ENCODE measurements at regions not wholly inside any gene's neighbourhood (a gene's known extent, or its start where the extent isn't known, plus 50 kb on each side); places are given as distances from the start of the nearest gene placed in this dataset.

DNA sequence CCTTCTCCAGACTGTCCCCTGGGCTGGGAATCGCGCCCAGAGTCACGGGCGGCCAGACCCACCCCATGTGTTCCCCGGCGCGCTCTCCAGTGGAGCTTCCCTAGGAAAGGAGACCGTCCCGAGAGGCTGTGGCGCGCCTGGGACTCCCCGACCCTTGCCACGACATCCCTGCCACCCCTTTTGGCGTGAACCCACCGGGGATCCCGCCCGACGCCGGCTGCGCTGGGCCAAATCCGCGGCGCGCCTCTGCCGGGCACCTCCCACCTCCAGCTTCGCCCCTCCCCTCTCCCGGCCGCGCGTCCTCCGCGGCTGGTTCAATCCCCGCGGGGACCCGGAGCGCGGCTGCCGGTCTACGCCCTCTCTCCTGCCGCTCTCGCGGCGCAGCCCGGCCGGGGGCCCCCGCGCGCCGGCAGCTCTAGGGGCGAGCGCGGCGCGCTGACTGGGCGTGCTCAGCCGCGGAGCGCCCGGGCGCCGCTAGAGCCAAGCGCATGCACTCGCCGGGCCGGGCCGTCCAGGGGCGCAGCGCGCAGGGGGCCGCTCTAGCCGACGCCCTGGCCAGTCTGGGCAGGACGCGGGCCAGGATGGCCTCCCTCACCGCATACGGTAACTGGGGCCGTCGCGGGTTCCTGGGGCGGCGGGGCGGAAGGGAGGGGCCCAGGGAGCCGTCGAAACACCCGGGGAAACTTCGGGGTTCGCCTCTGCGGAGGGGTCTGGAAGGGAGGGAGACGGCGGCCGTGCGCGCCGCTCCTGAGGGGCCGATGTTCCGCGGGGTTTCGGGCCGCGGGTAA lies 77.4 kb upstream of the ANO4 start:
- H3K4me3 ChIP-seq (ENCODE audit: low read length): no peak overlapping the region
- Mint-ChIP-seq H3K4me3 (no peak overlapping the region), H3K27ac (no peak overlapping the region), H3K9me3 (peaks cover 0 to 4% (median 0%) of the 10 kb centered on the region in 11 donors), H3K36me3 (no peaks in the 10 kb centered on the region), H3K4me1 (peaks cover 0 to 5% (median 0%) of the 10 kb centered on the region in 7 donors), H3K27me3 (peaks cover 46 to 60% (median 54%) of the 10 kb centered on the region in 5 donors)
- no peaks in the 10 kb centered on the region for H3K9me3 ChIP-seq (ENCODE audit: control insufficient read depth in 2 of 3, low read length in 3 of 3)
- no peaks in the 10 kb centered on the region for H3K36me3 ChIP-seq (ENCODE audit: control insufficient read depth in 2 of 3, insufficient read depth in 3 of 3, low read length in 3 of 3)
- no peak for DNase-seq
- POLR2A ChIA-PET: no interaction called here
- no peaks in the 10 kb centered on the region for H3K4me1 ChIP-seq (ENCODE audit: control insufficient read depth in 2 of 2, insufficient read depth in 2 of 2, low read length in 2 of 2)
- intact Hi-C loops (cut with micrococcal nuclease): no loop called here
- CTCF ChIA-PET: no interaction called here
- H3K27me3 ChIP-seq (ENCODE audit: control insufficient read depth in 2 of 2, insufficient read depth in 2 of 2, low read length in 2 of 2): no peaks in the 10 kb centered on the region
- no peak overlapping the region for H3K27ac ChIP-seq (ENCODE audit: low read depth, low read length)
- ATAC-seq: no peak

- no peaks in the 10 kb centered on the region for H3K4me1 ChIP-seq (ENCODE audit: control insufficient read depth in 2 of 2, insufficient read depth in 2 of 2, low read length in 2 of 2)
- peaks cover 0 to 4% (median 0%) of the 10 kb centered on the region in 11 donors for H3K9me3 Mint-ChIP-seq
- no peak overlapping the region for H3K27ac ChIP-seq (ENCODE audit: low read depth, low read length)
- CTCF ChIA-PET: no interaction called here
- H3K27me3 Mint-ChIP-seq: peaks cover 46 to 63% (median 58%) of the 10 kb centered on the region in 5 donors
- no peaks in the 10 kb centered on the region for H3K9me3 ChIP-seq (ENCODE audit: control insufficient read depth in 2 of 3, low read length in 3 of 3)
- peak overlapping the region in 1 of 10 donors; percentile 24 for H3K4me3 Mint-ChIP-seq
- H3K36me3 Mint-ChIP-seq: no peaks in the 10 kb centered on the region
- no peak overlapping the region for H3K4me3 ChIP-seq (ENCODE audit: low read length)
- no peak for ATAC-seq
- H3K27ac Mint-ChIP-seq: no peak overlapping the region
- POLR2A ChIA-PET: no interaction called here
- peaks cover 0 to 5% (median 0%) of the 10 kb centered on the region in 7 donors for H3K4me1 Mint-ChIP-seq
- intact Hi-C loops (cut with micrococcal nuclease): no loop called here
- H3K27me3 ChIP-seq (ENCODE audit: control insufficient read depth in 2 of 2, insufficient read depth in 2 of 2, low read length in 2 of 2): no peaks in the 10 kb centered on the region
- H3K36me3 ChIP-seq (ENCODE audit: control insufficient read depth in 2 of 3, insufficient read depth in 3 of 3, low read length in 3 of 3): no peaks in the 10 kb centered on the region
- no peak for DNase-seq
Observed at GRCh38 chr12:100717733-100718067, 76.9 kb upstream of the ANO4 start.

GRCh38 chr12:100718187-100718586 lies 76.4 kb upstream of the ANO4 start:
- H3K27ac Mint-ChIP-seq: no peak overlapping the region

DNA sequence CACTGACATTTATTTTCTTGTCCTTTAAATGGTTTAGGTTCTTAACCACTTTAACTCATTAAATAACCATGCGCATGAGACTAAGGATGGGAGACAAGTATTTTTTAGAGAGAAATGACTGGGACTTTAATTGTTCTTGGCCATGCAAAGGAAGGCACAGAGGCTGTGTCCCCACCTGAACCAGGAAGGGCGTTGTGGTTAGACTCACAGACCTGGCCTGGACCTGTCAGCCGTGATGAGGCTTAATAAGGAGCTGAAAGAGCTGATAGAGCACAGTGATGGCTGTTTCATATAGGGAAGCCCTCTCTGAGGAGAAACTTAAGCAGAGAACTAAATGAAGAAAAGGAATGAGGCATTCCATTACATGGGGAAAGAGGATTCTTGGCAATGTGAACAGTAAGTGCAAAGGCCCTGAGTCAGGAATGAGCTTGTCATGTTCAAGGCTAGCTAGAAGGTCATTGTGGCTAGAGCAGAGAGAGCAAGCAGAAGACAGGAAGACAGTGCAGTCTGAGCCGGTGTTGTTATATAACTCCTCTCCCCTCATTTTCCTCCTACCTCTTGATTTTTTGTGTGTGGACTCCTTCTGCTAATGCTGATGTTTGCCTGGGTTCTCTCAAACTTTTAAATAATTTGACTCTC lies 74.4 kb upstream of the ANO4 start:
- POLR2A ChIA-PET: no interaction called here
- CTCF ChIA-PET: no interaction called here
- Mint-ChIP-seq H3K27ac (no peak overlapping the region), H3K4me3 (no peak overlapping the region), H3K36me3 (no peaks in the 10 kb centered on the region), H3K9me3 (peaks cover 0 to 4% (median 0%) of the 10 kb centered on the region in 11 donors), H3K4me1 (peaks cover 0 to 5% (median 0%) of the 10 kb centered on the region in 7 donors), H3K27me3 (peaks cover 45 to 57% (median 48%) of the 10 kb centered on the region in 5 donors)
- Histone ChIP-seq H3K9me3 (ENCODE audit: control insufficient read depth in 2 of 3, low read length in 3 of 3) (no peaks in the 10 kb centered on the region), H3K4me3 (ENCODE audit: low read length) (no peak overlapping the region), H3K36me3 (ENCODE audit: control insufficient read depth in 2 of 3, insufficient read depth in 3 of 3, low read length in 3 of 3) (no peaks in the 10 kb centered on the region), H3K4me1 (ENCODE audit: control insufficient read depth in 2 of 2, insufficient read depth in 2 of 2, low read length in 2 of 2) (no peaks in the 10 kb centered on the region), H3K27ac (ENCODE audit: low read depth, low read length) (no peak overlapping the region), H3K27me3 (ENCODE audit: control insufficient read depth in 2 of 2, insufficient read depth in 2 of 2, low read length in 2 of 2) (no peaks in the 10 kb centered on the region)
- intact Hi-C loops (cut with micrococcal nuclease): no loop called here
- no peak for ATAC-seq
- no peak for DNase-seq

More at GRCh38 chr12:100718187-100718586, 76.4 kb upstream of the ANO4 start:
- Histone ChIP-seq H3K36me3 (ENCODE audit: control insufficient read depth in 2 of 3, insufficient read depth in 3 of 3, low read length in 3 of 3) (no peaks in the 10 kb centered on the region), H3K27ac (ENCODE audit: low read depth, low read length) (no peak overlapping the region), H3K4me1 (ENCODE audit: control insufficient read depth in 2 of 2, insufficient read depth in 2 of 2, low read length in 2 of 2) (no peaks in the 10 kb centered on the region), H3K9me3 (ENCODE audit: control insufficient read depth in 2 of 3, low read length in 3 of 3) (no peaks in the 10 kb centered on the region), H3K27me3 (ENCODE audit: control insufficient read depth in 2 of 2, insufficient read depth in 2 of 2, low read length in 2 of 2) (no peaks in the 10 kb centered on the region), H3K4me3 (ENCODE audit: low read length) (no peak overlapping the region)
- ChIA-PET POLR2A (no interaction called here), CTCF (no interaction called here)
- DNase-seq: no peak
- Mint-ChIP-seq H3K36me3 (no peaks in the 10 kb centered on the region), H3K9me3 (peaks cover 0 to 4% (median 0%) of the 10 kb centered on the region in 11 donors), H3K4me1 (peaks cover 0 to 5% (median 0%) of the 10 kb centered on the region in 7 donors), H3K4me3 (no peak overlapping the region), H3K27me3 (peaks cover 46 to 63% (median 58%) of the 10 kb centered on the region in 5 donors)
- no peak for ATAC-seq
- intact Hi-C loops (cut with micrococcal nuclease): no loop called here

DNA sequence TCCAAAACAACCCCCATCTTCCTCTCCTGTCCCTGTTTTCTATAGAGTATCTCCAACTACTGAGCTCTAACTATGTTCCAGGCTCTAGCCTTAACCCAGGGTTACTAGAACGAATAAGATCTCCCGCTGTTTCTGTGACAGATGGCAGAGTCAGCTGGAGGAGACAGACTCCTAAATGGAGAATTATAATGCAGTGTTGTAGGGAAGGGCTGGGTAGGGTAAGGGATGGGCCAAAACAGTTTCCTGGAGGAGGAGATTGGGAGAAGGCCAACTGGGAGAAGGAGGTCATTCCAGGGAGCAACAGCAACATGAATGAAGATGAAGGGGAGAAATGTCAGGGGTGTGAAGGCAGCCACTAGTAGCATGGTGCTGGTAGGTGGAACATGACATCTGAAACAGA lies 73.4 kb upstream of the ANO4 start:
- Mint-ChIP-seq H3K27ac (no peak overlapping the region), H3K27me3 (peaks cover 39 to 48% (median 43%) of the 10 kb centered on the region in 5 donors), H3K4me1 (peaks cover 0 to 5% (median 0%) of the 10 kb centered on the region in 7 donors), H3K4me3 (no peak overlapping the region), H3K9me3 (peaks cover 0 to 4% (median 0%) of the 10 kb centered on the region in 11 donors), H3K36me3 (no peaks in the 10 kb centered on the region)
- ChIA-PET POLR2A (no interaction called here), CTCF (no interaction called here)
- ATAC-seq: no peak
- intact Hi-C loops (cut with micrococcal nuclease): no loop called here
- H3K27me3 ChIP-seq (ENCODE audit: control insufficient read depth in 2 of 2, insufficient read depth in 2 of 2, low read length in 2 of 2): no peaks in the 10 kb centered on the region
- DNase-seq: no peak
- H3K4me1 ChIP-seq (ENCODE audit: control insufficient read depth in 2 of 2, insufficient read depth in 2 of 2, low read length in 2 of 2): no peaks in the 10 kb centered on the region
- H3K4me3 ChIP-seq (ENCODE audit: low read length): no peak overlapping the region
- no peaks in the 10 kb centered on the region for H3K36me3 ChIP-seq (ENCODE audit: control insufficient read depth in 2 of 3, insufficient read depth in 3 of 3, low read length in 3 of 3)
- no peak overlapping the region for H3K27ac ChIP-seq (ENCODE audit: low read depth, low read length)
- H3K9me3 ChIP-seq (ENCODE audit: control insufficient read depth in 2 of 3, low read length in 3 of 3): no peaks in the 10 kb centered on the region

GRCh38 chr12:100724071-100724470 lies 70.5 kb upstream of the ANO4 start:
- intact Hi-C loops (cut with micrococcal nuclease): no loop called here
- POLR2A ChIA-PET: no interaction called here
- H3K4me3 Mint-ChIP-seq: no peak overlapping the region
- H3K4me1 Mint-ChIP-seq: no peaks in the 10 kb centered on the region
- no peaks in the 10 kb centered on the region for H3K36me3 ChIP-seq (ENCODE audit: control insufficient read depth in 2 of 3, insufficient read depth in 3 of 3, low read length in 3 of 3)
- no peaks in the 10 kb centered on the region for H3K9me3 ChIP-seq (ENCODE audit: control insufficient read depth in 2 of 3, low read length in 3 of 3)
- H3K27ac ChIP-seq (ENCODE audit: low read depth, low read length): no peak overlapping the region
- no peaks in the 10 kb centered on the region for H3K27me3 ChIP-seq (ENCODE audit: control insufficient read depth in 2 of 2, insufficient read depth in 2 of 2, low read length in 2 of 2)
- H3K9me3 Mint-ChIP-seq: peaks cover 0 to 4% (median 0%) of the 10 kb centered on the region in 11 donors
- H3K27ac Mint-ChIP-seq: no peak overlapping the region
- H3K4me3 ChIP-seq (ENCODE audit: low read length): no peak overlapping the region
- ATAC-seq: no peak
- no peaks in the 10 kb centered on the region for H3K4me1 ChIP-seq (ENCODE audit: control insufficient read depth in 2 of 2, insufficient read depth in 2 of 2, low read length in 2 of 2)
- no peak for DNase-seq
- CTCF ChIA-PET: no interaction called here
- H3K36me3 Mint-ChIP-seq: no peaks in the 10 kb centered on the region
- H3K27me3 Mint-ChIP-seq: peaks cover 22 to 28% (median 23%) of the 10 kb centered on the region in 5 donors

Data from naive thymus-derived CD4-positive, alpha-beta T cell (primary cell).